A549 (cell line): ENCODE measurements at regions not wholly inside any gene's neighbourhood (a gene's known extent, or its start where the extent isn't known, plus 50 kb on each side); places are given as distances from the start of the nearest gene placed in this dataset.

Experiments used
- ATAC-seq, 2 experiments: fragments of 200-7000 bp in 1 of 2; fragments of >200 bp in 1 of 2; cut with Nextera tagmentation in 1 of 2; cut with Tn5 transposase in 1 of 2; 3 replicates each; pipeline versions ENCODE4 v1.8.0 to v1.9.1; 2018 to 2020; ENCODE audit warnings: mild to moderate bottlenecking in 1 of 2, moderate library complexity in 1 of 2
- CTCF ChIA-PET: fragments of 300-600 bp; sonication (Branson Sonifier 250); formaldehyde crosslinking; extraction: SDS; loops from one replicate; lab custom pipeline; 2021; ENCODE audit warnings: antibody characterized with exemption, inconsistent platforms; lab: Yijun Ruan, JAX
- POLR2A ChIA-PET: fragments of 350-600 bp; formaldehyde crosslinking; extraction: SDS; loops from one replicate; lab custom pipeline; 2021; ENCODE audit warnings: antibody characterized with exemption, inconsistent platforms; lab: Yijun Ruan, JAX
- DNase-seq, 2 experiments: peaks; one replicate each; pipeline versions ENCODE4 v3.0.0 to v3.0.0-alpha.2; 2011 to 2016; ENCODE audit warnings: low read depth in 1 of 2, low spot score in 1 of 2
- FAIRE-seq: peaks from 2 replicates; lab custom pipeline; 2011; peaks lifted over from hg19 to GRCh38; lab: Jason Lieb, UNC
- H3K27ac ChIP-seq, 2 experiments: fragments of >200 bp; sonication (Bioruptor Twin); formaldehyde crosslinking; 3 replicates each; pipeline ENCODE4 v1.5.1; 2016 to 2017
- H3K4me1 ChIP-seq: fragments of >200 bp; sonication (Bioruptor Twin); formaldehyde crosslinking; 3 replicates; pipeline ENCODE4 v1.6.1; 2016
- H3K4me2 ChIP-seq: fragments of >200 bp; sonication (Bioruptor Twin); formaldehyde crosslinking; 3 replicates; pipeline ENCODE4 v1.6.1; 2016
- H3K4me3 ChIP-seq: fragments of >200 bp; sonication (Bioruptor Twin); formaldehyde crosslinking; 3 replicates; pipeline ENCODE4 v1.5.1; 2016
- H3K9me3 ChIP-seq: fragments of >200 bp; sonication (Bioruptor Twin); formaldehyde crosslinking; 3 replicates; pipeline ENCODE4 v1.6.1; 2016
- BHLHE40 ChIP-seq: IDR thresholded peaks from 2 replicates; pipeline ENCODE4 v1.6.1; 2012; ENCODE audit warnings: low read depth, low read length, inconsistent platforms
- CBX2 ChIP-seq: fragments of 200-600 bp; sonication (generic); IDR thresholded peaks from 2 replicates; pipeline ENCODE4 v1.6.1; 2016; ENCODE audit warnings: low read depth, mild to moderate bottlenecking, borderline replicate concordance
- CBX8 ChIP-seq: fragments of 200-600 bp; sonication (generic); IDR thresholded peaks from 2 replicates; pipeline ENCODE4 v1.6.1; 2016
- CHD2 ChIP-seq: fragments of 150-350 bp; IDR thresholded peaks from 2 replicates; pipeline ENCODE4 v1.6.1; 2014; ENCODE audit warnings: low read length; ENCODE audit not compliant: partially characterized antibody
- CHD4 ChIP-seq: fragments of 200-600 bp; sonication (generic); IDR thresholded peaks from 2 replicates; pipeline ENCODE4 v1.6.1; 2016; ENCODE audit warnings: antibody characterized with exemption, mild to moderate bottlenecking, borderline replicate concordance
- EHF ChIP-seq: fragments of 250-450 bp; sonication (Bioruptor Pico); IDR thresholded peaks from 2 replicates; pipeline ENCODE4 v1.5.0; 2020; ENCODE audit warnings: mild to moderate bottlenecking
- EP300 ChIP-seq, 2 experiments: fragments of >200 bp; sonication (Bioruptor Twin); formaldehyde crosslinking; IDR thresholded peaks; 2 replicates in 1 of 2; 3 replicates in 1 of 2; pipeline ENCODE4 v1.6.1; 2016 to 2017
- ESRRA ChIP-seq: fragments of 150-350 bp; IDR thresholded peaks from 2 replicates; pipeline ENCODE4 v1.6.1; 2014; ENCODE audit warnings: mild to moderate bottlenecking, low read length, borderline replicate concordance
- FOXS1 ChIP-seq: fragments of 250-450 bp; sonication (Bioruptor Pico); IDR thresholded peaks from 2 replicates; pipeline ENCODE4 v1.5.0; 2020; ENCODE audit warnings: mild to moderate bottlenecking, moderate library complexity
- GATA3 ChIP-seq: IDR thresholded peaks from 2 replicates; pipeline ENCODE4 v1.6.1; 2012; ENCODE audit warnings: borderline replicate concordance
- MAFK ChIP-seq: fragments of 450-650 bp; IDR thresholded peaks from 2 replicates; pipeline ENCODE4 v1.6.1; 2014; ENCODE audit not compliant: partially characterized antibody
- NR3C1 ChIP-seq: fragments of >200 bp; sonication (Bioruptor Twin); formaldehyde crosslinking; IDR thresholded peaks from 3 replicates; pipeline ENCODE4 v1.6.1; 2017
- RNF2 ChIP-seq: fragments of 200-600 bp; sonication (generic); IDR thresholded peaks from 2 replicates; pipeline ENCODE4 v1.6.1; 2016; ENCODE audit warnings: low read depth, mild to moderate bottlenecking, antibody characterized with exemption, moderate library complexity, borderline replicate concordance
- ZFP36 ChIP-seq: fragments of 450-650 bp; IDR thresholded peaks from 2 replicates; pipeline ENCODE4 v1.6.1; 2014; ENCODE audit warnings: borderline replicate concordance; ENCODE audit not compliant: partially characterized antibody
- WGBS: methylation state at CpG from one replicate; pipeline ENCODE4 v1.1.6; 2017; ENCODE audit errors: missing lambda C conversion rate; 5-methylcytosine and 5-hydroxymethylcytosine counted together
- TF ChIP-seq, protein P1 (sequence below): fragments of >200 bp; sonication (Bioruptor Twin); formaldehyde crosslinking; IDR thresholded peaks from 3 replicates; pipeline ENCODE4 v1.5.1; 2016
- TF ChIP-seq, protein P2 (sequence below): IDR thresholded peaks from 2 replicates; pipeline ENCODE4 v1.6.1; 2012
- TF ChIP-seq, protein P3 (sequence below): IDR thresholded peaks from 2 replicates; pipeline ENCODE4 v1.6.1; 2012; ENCODE audit warnings: low read depth, borderline replicate concordance
- TF ChIP-seq, protein P4 (sequence below): IDR thresholded peaks from 2 replicates; pipeline ENCODE4 v1.6.1; 2012

DNA sequence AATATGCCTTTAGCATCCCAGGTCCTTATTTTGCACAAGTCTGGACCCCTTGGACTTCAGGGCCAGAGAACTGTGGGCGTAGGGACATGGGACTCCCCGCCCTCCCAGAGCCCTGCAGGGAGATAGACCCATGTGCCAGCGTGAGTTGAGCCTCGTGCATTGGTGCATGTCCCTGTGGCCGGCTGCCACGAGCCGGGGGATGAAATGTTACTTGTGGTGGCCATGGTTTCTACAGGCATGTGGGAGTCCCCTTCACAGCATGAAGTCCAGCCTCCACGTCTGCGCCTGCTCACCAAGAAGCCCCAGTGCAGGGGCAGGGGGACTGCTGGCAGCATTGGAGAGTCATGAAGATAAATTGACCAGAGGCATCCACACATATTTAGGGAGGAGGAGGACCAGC is 470.0 kb downstream of the BCL11B start:
- Histone ChIP-seq H3K4me2 (no peak overlapping the region), H3K27ac (no peak overlapping the region), H3K9me3 (no peaks in the 10 kb centered on the region), H3K4me3 (no peak overlapping the region), H3K4me1 (no peaks in the 10 kb centered on the region)
- no peak for TF ChIP-seq CBX8
- TF ChIP-seq, protein P1, sequence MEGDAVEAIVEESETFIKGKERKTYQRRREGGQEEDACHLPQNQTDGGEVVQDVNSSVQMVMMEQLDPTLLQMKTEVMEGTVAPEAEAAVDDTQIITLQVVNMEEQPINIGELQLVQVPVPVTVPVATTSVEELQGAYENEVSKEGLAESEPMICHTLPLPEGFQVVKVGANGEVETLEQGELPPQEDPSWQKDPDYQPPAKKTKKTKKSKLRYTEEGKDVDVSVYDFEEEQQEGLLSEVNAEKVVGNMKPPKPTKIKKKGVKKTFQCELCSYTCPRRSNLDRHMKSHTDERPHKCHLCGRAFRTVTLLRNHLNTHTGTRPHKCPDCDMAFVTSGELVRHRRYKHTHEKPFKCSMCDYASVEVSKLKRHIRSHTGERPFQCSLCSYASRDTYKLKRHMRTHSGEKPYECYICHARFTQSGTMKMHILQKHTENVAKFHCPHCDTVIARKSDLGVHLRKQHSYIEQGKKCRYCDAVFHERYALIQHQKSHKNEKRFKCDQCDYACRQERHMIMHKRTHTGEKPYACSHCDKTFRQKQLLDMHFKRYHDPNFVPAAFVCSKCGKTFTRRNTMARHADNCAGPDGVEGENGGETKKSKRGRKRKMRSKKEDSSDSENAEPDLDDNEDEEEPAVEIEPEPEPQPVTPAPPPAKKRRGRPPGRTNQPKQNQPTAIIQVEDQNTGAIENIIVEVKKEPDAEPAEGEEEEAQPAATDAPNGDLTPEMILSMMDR, result no peak
- TF ChIP-seq, protein P2, sequence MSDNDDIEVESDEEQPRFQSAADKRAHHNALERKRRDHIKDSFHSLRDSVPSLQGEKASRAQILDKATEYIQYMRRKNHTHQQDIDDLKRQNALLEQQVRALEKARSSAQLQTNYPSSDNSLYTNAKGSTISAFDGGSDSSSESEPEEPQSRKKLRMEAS, result no peak
- TF ChIP-seq RNF2, result no peak
- TF ChIP-seq GATA3, result no peak
- FAIRE-seq (no peak), ATAC-seq (no peak), DNase-seq (no peak)
- CTCF ChIA-PET, result no interaction called here
- POLR2A ChIA-PET, result no interaction called here
- 22% methylated on average over 5 of the region's 9 CpGs for WGBS

DNA sequence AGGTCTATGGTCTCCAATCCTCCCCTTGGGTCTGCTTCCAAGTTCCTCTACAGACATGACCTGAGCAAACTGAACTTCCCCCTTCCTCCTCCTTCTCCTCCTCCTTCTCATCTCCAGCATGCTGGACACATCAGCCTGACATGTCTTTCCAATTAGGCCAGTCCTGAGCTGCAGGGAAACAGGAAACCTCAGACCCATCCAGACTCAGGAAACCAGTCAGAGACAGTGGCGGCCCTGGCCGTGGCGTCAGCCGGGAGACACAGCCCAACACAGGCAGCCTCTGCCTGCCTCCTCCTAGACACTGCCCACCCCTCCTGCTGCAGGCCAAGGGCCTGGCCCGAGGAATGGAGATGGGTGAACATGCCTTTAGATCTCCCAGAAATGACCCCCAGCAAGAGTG is 468.8 kb downstream of the BCL11B start:
- TF ChIP-seq CBX2 (no peak), MAFK (no peak)
- WGBS, result 40% methylated on average over 5 of the region's 5 CpGs
- DNase-seq (no peak), ATAC-seq (no peak), FAIRE-seq (no peak)
- H3K4me1 ChIP-seq, result no peaks in the 10 kb centered on the region
- no peak overlapping the region for H3K27ac ChIP-seq
- H3K4me2 ChIP-seq, result no peak overlapping the region
- CTCF ChIA-PET, result no interaction called here
- POLR2A ChIA-PET, result no interaction called here
- H3K4me3 ChIP-seq, result no peak overlapping the region
- no peaks in the 10 kb centered on the region for H3K9me3 ChIP-seq

DNA sequence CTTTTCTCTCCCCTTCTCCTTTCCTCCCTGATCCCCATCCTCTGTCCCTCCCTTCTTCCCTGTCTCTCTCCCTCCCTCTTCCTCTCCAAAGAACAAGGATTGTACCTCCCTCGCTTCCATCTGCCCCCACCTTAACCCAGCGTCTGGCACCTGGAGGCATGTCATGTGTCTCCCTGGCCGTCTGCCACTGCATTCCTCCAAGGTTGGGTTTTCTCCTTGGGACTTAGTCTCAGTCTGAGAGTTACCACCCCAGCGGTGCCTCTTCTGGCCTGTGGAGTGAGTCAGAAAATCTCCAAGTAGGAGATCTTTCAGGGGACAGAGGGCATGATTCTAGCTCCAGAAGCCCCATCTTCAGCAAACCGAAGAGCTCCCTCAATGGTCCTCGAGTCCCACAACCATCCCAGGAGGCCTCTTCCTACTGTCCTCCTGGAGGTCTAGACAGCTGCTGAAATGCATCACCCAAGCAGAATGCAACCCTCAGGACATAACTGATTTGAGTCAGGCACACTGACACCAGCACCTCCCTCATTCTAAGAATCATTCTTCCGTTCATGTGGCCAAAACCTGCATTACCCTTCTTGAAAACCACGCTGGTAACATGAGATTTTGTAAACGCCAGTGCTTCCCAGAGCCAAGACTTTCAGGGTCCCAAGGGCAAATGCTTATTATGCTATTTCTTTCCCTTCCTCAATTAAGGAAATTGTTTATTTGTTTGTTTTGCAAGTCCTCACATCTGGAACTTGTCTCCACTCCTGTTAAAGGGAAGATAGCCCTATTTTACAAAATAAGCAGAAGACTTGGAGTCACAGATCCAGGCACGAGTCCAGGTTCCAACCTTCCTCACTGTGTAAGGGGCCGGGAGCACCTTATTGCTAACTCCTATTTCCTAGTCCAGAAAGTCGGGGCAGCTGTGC is 463.2 kb downstream of the BCL11B start:
- Histone ChIP-seq H3K4me2 (no peak overlapping the region), H3K4me3 (no peak overlapping the region), H3K27ac (no peak overlapping the region), H3K4me1 (no peaks in the 10 kb centered on the region), H3K9me3 (no peaks in the 10 kb centered on the region)
- DNase-seq, result no peak
- 3% methylated on average over 12 of the region's 12 CpGs for WGBS
- ATAC-seq, result no peak
- POLR2A ChIA-PET, result no interaction called here
- FAIRE-seq, result no peak
- CTCF ChIA-PET, result no interaction called here
- no peak for TF ChIP-seq ESRRA
- TF ChIP-seq, protein P3, sequence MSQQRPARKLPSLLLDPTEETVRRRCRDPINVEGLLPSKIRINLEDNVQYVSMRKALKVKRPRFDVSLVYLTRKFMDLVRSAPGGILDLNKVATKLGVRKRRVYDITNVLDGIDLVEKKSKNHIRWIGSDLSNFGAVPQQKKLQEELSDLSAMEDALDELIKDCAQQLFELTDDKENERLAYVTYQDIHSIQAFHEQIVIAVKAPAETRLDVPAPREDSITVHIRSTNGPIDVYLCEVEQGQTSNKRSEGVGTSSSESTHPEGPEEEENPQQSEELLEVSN, result no peak
- no peak for TF ChIP-seq EP300 (IDR thresholded peaks at IDR 0.05)
- no peak for TF ChIP-seq EHF (CRISPR knock-in tag)
- no peak for TF ChIP-seq NR3C1
- TF ChIP-seq CHD2, result no peak
- TF ChIP-seq, protein P4, sequence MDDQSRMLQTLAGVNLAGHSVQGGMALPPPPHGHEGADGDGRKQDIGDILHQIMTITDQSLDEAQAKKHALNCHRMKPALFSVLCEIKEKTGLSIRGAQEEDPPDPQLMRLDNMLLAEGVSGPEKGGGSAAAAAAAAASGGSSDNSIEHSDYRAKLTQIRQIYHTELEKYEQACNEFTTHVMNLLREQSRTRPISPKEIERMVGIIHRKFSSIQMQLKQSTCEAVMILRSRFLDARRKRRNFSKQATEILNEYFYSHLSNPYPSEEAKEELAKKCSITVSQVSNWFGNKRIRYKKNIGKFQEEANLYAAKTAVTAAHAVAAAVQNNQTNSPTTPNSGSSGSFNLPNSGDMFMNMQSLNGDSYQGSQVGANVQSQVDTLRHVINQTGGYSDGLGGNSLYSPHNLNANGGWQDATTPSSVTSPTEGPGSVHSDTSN, result no peak
- TF ChIP-seq ZFP36, result no peak
- no peak for TF ChIP-seq FOXS1 (CRISPR knock-in tag)
- no peak for TF ChIP-seq BHLHE40
- TF ChIP-seq CHD4, result no peak
